ENCODE measurements at regions not wholly inside any gene's neighbourhood (a gene's known extent, or its start where the extent isn't known, plus 50 kb on each side); places are given as distances from the start of the nearest gene placed in this dataset.

DNA sequence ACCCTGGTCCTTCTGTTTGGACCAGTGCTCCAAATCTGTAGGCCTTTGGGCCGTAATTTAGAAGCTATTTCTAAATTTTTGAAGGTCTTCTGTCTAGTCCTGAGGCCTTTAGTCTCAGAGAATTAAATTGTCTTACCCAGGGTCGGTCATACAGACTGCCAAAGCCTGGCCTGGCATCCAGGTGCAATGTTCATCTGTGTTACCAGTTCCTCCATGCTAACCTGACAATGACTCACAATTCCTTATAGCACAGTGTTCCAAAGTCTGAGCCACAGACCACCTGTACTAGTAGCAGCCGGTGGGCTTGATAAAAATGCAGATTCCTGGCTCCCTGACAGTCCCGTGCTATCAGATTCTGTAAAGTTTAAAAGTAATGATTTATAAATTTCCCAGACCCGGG lies 77.7 kb upstream of the MAP4K3 start:
- DNase-seq (ENCODE audit: low spot score) = no peak

DNA sequence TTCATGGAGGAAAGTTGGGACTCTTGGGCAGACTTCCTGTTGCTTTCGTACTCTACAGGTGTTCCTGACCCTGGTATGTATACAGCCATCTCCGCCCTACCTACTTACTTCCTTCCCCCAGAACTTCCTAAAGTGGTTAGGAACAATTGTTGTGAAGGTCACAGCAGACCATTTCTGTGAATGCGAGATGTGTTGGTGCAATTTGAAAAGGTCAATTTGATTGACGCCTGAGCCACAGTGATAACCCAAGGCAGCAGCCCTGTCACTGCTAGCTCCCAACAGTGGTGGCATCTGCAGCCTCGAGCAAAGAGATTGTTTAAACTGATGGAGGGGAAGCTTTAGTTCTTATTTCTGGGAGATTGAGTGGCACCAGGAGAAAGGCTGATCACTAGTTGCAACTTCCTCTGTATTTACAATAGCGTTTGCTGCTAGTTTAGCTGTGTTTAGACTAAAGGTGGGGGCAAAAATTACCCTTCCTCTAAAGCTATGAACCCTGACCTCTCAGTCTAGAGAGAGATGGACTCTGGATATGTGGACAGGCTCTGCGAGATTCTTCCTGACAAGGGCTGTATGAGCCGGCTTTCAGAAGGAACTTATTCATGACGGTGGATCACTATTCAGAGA lies 78.3 kb upstream of the MAP4K3 start:
- no peak for DNase-seq (ENCODE audit: low spot score)

- DNase-seq (ENCODE audit: low spot score) = no peak
Measured at GRCh38 chr2:39515897-39516346, 78.8 kb upstream of the MAP4K3 start.

- peak; percentile 17 for DNase-seq (ENCODE audit: low spot score)
Measured at GRCh38 chr2:39516347-39517101, 79.4 kb upstream of the MAP4K3 start.

- no peak for DNase-seq (ENCODE audit: low spot score)
Measured at GRCh38 chr2:39517102-39517436, 80.0 kb upstream of the MAP4K3 start.

DNA sequence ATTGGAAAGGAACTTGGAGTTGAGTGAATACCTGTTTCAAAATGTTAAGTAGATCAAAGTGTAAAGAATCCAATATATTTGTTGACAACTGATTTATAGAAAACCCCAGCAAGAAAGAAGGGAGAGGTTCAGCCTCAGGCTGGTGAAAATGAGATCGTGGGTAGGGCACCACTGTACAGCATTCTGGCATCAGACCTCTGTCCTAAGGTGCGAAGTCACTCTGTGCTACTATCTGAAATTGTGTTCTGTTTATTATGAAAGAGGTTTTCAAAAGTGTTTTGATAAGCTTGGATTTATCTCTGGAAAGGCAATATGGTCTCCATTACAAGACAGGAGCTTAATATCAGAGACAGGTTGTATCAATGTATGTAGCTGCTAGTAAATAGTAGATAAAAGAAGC lies 80.5 kb upstream of the MAP4K3 start:
- no peak for DNase-seq (ENCODE audit: low spot score)

DNA sequence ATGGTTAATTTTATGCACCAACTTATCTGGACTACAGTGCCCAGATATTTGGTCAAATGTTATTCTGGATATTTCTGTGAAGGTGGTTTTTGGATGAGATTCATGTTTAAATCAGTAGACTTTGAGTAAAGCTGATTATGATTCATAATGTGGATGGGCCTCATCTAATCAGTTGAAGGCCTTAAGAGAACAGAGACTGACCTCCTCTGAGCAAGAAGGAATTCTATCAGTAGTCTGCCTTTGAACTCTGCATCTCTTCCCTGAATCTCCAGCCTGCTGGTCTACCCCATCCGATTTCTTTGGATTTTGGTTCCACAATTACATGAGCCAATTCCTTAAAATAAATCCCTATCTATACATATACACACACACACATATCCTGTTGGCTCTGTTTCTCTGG lies 82.8 kb upstream of the MAP4K3 start:
- DNase-seq (ENCODE audit: low spot score) = no peak

- DNase-seq (ENCODE audit: low spot score) = no peak
Measured at GRCh38 chr2:39521876-39522517, 84.9 kb upstream of the MAP4K3 start.

- no peak for DNase-seq (ENCODE audit: low spot score)
Measured at GRCh38 chr2:39522518-39522877, 85.4 kb upstream of the MAP4K3 start.

GRCh38 chr2:39523308-39524044 lies 86.4 kb upstream of the MAP4K3 start:
- DNase-seq (ENCODE audit: low spot score) = peak; percentile 85

- DNase-seq (ENCODE audit: low spot score) = no peak
Measured at GRCh38 chr2:39524061-39524460, 87.0 kb upstream of the MAP4K3 start.

DNA sequence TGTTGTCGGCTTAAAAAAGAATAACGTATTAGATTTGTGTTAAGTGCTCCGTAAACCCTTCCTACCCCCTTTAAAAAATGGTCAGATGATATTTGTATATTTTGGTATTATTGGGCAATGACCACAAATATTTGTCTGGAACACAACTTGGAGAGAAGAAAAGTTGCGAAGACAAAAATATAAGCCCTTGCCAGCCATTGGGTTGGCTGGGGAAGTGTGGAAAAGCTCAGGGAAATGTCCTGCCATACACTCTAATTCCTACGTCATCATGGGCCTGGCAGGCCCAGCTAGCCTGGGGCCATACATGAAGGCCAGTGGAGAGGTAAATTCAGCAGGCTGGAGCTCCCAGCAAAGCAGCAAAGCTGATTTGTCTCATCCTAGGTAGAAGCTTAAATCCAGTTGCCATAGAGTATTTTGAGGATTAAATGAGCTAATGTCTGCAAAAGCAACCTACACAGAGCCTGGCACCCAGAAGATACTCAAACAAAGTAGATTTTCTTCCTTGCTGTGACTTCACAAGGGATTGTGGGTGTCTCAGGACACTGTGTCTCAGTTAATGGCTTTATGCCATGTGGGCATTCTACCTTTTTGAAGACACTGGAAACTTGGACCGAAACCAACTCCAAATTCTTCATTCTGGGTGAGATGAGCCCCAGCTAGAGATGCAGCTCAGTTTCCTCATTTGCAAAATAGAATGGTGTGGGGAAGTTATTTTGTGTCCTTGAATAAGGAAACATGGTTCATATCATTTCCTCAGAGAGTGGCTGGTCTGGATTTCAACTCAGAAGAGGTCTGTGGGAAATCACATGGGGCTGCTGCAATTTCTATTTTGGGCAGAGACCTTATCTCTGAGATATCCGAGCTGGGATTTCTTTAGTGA lies 87.9 kb upstream of the MAP4K3 start:
- DNase-seq (ENCODE audit: low spot score) = no peak

DNA sequence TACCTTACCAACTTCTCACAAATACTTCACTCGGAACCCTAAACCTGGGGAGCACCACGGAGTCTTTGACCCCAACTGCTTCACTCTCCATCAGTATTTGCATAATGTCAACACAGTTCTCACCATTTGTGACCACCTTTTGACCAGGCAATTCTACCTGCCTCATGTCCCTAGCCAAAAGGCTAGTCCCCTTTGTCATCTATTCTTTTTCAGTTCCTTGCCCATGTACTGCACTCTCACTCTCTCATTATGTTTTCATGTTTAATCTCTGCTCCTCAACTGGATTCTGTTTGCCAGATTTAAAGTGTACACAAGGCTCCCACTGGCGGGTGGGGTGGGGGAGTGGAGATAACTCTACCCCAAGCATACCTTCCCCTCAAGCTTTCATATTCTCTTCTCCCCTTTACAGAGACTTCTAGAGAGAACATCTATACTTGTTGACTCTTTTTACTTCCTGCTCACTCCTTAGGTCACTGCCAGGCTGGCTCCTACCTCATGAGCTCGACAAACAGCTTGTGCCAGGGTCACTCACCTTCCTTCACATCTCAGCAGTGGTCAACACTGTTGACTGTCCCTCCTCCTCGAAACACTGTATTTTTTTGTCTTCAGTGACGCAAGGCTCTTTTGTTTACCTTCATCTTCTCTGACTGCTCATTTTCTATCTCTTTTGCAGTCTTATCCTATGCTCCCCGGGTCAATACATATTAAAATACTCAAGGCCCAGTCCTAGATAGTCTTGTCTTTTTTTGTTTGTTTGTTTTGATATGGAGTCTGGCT lies 88.7 kb upstream of the MAP4K3 start:
- DNase-seq (ENCODE audit: low spot score) = no peak

DNA sequence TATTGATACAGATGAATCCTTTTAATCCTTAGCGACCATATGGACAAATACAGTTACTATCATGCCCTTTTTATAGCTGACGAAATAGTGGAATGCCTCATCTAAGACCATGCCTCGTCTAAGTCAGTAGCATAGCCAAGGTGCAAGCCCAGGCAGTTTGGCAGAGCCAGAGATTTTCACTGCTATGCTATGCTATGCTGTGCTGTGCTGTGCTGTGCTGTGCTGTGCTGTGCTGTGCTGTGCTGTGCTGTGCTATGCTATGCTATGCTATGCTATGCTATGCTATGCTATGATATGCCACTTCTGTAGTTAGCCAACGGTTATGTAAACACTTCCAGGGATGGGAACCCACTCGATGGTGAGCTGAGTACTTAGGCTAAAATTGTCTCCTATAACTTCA lies 91.6 kb upstream of the MAP4K3 start:
- DNase-seq (ENCODE audit: low spot score) = no peak

DNA sequence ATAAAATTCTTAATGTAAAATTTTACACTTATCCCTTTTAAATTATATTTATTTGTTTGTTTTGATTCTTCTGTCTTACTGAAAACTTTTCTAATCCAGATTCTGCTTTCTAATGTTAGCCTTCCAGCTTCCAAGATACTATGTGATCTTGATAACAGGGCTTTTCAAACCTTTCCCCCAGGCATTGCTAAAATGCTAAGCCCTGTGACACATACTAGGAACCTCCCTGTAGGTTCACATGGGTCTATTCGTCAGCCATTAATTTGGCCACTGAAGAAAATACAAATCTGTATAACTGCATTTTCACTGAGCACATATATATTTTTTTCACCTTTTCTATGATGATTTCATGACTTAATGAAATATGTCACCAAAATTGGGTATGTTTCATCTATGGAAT lies 92.8 kb upstream of the MAP4K3 start:
- DNase-seq (ENCODE audit: low spot score) = no peak

- DNase-seq (ENCODE audit: low spot score) = peak; percentile 65
Measured at GRCh38 chr2:39530411-39530866, 93.4 kb upstream of the MAP4K3 start.

DNA sequence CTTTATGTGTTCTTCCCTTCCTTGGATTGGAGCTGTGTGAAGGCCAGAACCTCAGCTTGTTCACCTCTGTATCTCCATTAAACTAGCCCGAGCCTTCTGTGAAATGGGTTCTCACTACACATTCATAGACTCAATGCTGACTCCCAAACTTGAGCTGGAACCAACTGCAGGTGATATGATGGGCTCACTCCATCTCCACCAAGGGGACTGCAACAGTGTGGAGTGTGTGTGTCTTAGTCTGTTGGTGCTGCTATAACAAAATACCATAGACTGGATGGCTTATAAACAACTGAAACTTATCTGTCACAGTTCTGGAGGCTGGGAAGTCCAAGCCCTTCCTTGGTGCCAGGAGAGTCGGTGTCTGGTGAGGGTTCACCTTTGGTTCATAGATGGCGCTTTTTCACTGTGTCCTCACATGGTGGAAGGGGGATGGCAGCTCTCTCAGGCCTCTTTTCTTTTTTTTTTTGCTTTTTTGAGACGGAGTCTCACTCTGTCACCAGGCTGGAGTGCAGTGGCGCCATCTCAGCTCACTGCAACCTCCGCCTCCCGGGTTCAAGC lies 94.2 kb upstream of the MAP4K3 start:
- no peak for DNase-seq (ENCODE audit: low spot score)

- no peak for DNase-seq (ENCODE audit: low spot score)
Measured at GRCh38 chr2:39532933-39533332, 95.8 kb upstream of the MAP4K3 start.

- peak; percentile 24 for DNase-seq (ENCODE audit: low spot score)
Measured at GRCh38 chr2:39534095-39534711, 97.1 kb upstream of the MAP4K3 start.

- no peak for DNase-seq (ENCODE audit: low spot score)
Measured at GRCh38 chr2:39535636-39536185, 98.6 kb upstream of the MAP4K3 start.
